Naive thymus-derived CD4-positive, alpha-beta T cell (primary cell): ENCODE measurements at regions not wholly inside any gene's neighbourhood (a gene's known extent, or its start where the extent isn't known, plus 50 kb on each side); places are given as distances from the start of the nearest gene placed in this dataset.
"Not testable (repeated sequence)": the region's sequence is repeated elsewhere in the genome, so short reads cannot be mapped to it uniquely, and the experiment has no call there.

Experiments used
- ATAC-seq: fragments of 150-1000 bp; cut with Tn5 transposase; 2 replicates; pipeline ENCODE4 v1.10.0; 2021; ENCODE audit warnings: mild to moderate bottlenecking, moderate library complexity
- CTCF ChIA-PET: fragments of 350-600 bp; sonication (Branson Sonifier 250); formaldehyde crosslinking; loops from one replicate; lab custom pipeline; 2021; ENCODE audit warnings: antibody characterized with exemption; lab: Charles Lee
- POLR2A ChIA-PET: fragments of 350-600 bp; sonication (Branson Sonifier 250); formaldehyde crosslinking; loops from one replicate; lab custom pipeline; 2021; ENCODE audit warnings: antibody characterized with exemption, inconsistent platforms; lab: Charles Lee
- DNase-seq, 9 donors: peaks; one replicate each; pipeline versions ENCODE4 v3.0.0 to v3.0.0-alpha.2; 2020 to 2022; ENCODE audit warnings: mixed read lengths in 1 of 9
- H3K27ac ChIP-seq: one replicate; pipeline ENCODE4 v1.7.0; 2013; ENCODE audit warnings: mild to moderate bottlenecking, low read depth, low read length, moderate library complexity
- H3K27me3 ChIP-seq, 2 donors: one replicate each; pipeline ENCODE4 v1.7.0; 2013; ENCODE audit warnings: low read length in 2 of 2, mild to moderate bottlenecking in 2 of 2, moderate library complexity in 2 of 2; ENCODE audit not compliant: control insufficient read depth in 2 of 2, insufficient read depth in 2 of 2
- H3K36me3 ChIP-seq, 3 experiments: 1 replicate in 2 of 3; 2 replicates in 1 of 3; pipeline ENCODE4 v1.7.0; 2013; ENCODE audit warnings: low read length in 3 of 3, mild to moderate bottlenecking in 3 of 3, moderate library complexity in 1 of 3; ENCODE audit not compliant: insufficient read depth in 3 of 3, control insufficient read depth in 2 of 3
- H3K4me1 ChIP-seq, 2 donors: one replicate each; pipeline ENCODE4 v1.7.0; 2013; ENCODE audit warnings: low read length in 2 of 2, mild to moderate bottlenecking in 2 of 2, moderate library complexity in 1 of 2; ENCODE audit not compliant: control insufficient read depth in 2 of 2, insufficient read depth in 2 of 2
- H3K4me3 ChIP-seq: 2 replicates; pipeline ENCODE4 v1.7.0; 2013; ENCODE audit warnings: mild to moderate bottlenecking, low read length
- H3K9me3 ChIP-seq, 3 experiments: 1 replicate in 2 of 3; 2 replicates in 1 of 3; pipeline ENCODE4 v1.7.0; 2013; ENCODE audit warnings: low read length in 3 of 3; ENCODE audit not compliant: control insufficient read depth in 2 of 3
- H3K27ac Mint-ChIP-seq, 9 donors: one replicate each; pipeline ENCODE4 v1.8.0; 2020 to 2022; ENCODE audit warnings: mixed read lengths in 9 of 9, mild to moderate bottlenecking in 8 of 9, moderate library complexity in 5 of 9, inconsistent platforms in 2 of 9
- H3K27me3 Mint-ChIP-seq, 5 donors: one replicate each; pipeline ENCODE4 v1.8.0; 2021 to 2022; ENCODE audit warnings: mixed read lengths in 5 of 5, mild to moderate bottlenecking in 1 of 5
- H3K36me3 Mint-ChIP-seq, 5 donors: one replicate each; pipeline ENCODE4 v1.8.0; 2020 to 2022; ENCODE audit warnings: mixed read lengths in 5 of 5, mild to moderate bottlenecking in 3 of 5, inconsistent platforms in 1 of 5
- H3K4me1 Mint-ChIP-seq, 7 donors: one replicate each; pipeline ENCODE4 v1.8.0; 2020 to 2022; ENCODE audit warnings: mixed read lengths in 7 of 7, mild to moderate bottlenecking in 3 of 7, inconsistent platforms in 1 of 7
- H3K4me3 Mint-ChIP-seq, 10 donors: one replicate each; pipeline ENCODE4 v1.8.0; 2020 to 2022; ENCODE audit warnings: mild to moderate bottlenecking in 10 of 10, mixed read lengths in 10 of 10, moderate library complexity in 6 of 10, inconsistent platforms in 2 of 10
- H3K9me3 Mint-ChIP-seq, 11 donors: one replicate each; pipeline ENCODE4 v1.8.0; 2020 to 2022; ENCODE audit warnings: mixed read lengths in 11 of 11, mild to moderate bottlenecking in 4 of 11, inconsistent platforms in 1 of 11, moderate library complexity in 1 of 11
- intact Hi-C, 2 donors: fragments of 100-400 bp; cut with micrococcal nuclease; formaldehyde crosslinking; loops; one replicate each; pipeline ENCODE4 v1.15.1; 2023

DNA sequence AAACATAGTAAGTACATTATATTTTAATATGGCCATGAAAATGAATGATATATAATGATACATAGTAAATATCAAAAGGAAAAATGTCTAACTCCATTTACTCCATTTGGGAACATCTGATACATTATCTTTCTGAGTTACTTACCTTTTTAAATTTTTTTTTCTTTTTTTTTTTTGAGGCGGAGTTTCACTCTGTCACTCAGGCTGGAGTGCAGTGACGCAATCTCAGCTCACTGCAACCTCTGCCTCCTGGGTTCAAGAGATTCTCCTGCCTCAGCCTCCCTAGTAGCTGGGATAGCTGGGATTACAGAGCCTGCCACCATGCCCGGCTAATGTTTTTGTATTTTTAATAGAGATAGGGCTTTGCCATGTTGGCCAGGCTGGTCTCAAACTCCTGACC lies 972.5 kb downstream of the TRAM1L1 start:
- H3K27me3 ChIP-seq, ATAC-seq, H3K4me3 Mint-ChIP-seq, H3K27ac Mint-ChIP-seq, H3K9me3 ChIP-seq, H3K36me3 Mint-ChIP-seq, H3K4me3 ChIP-seq, H3K4me1 Mint-ChIP-seq, CTCF ChIA-PET, DNase-seq, H3K27me3 Mint-ChIP-seq, H3K27ac ChIP-seq, H3K36me3 ChIP-seq, H3K4me1 ChIP-seq, POLR2A ChIA-PET, intact Hi-C loops: not testable (repeated sequence)
- H3K9me3 Mint-ChIP-seq = peaks cover 0 to 17% (median 0%) of the 10 kb centered on the region in 11 donors

DNA sequence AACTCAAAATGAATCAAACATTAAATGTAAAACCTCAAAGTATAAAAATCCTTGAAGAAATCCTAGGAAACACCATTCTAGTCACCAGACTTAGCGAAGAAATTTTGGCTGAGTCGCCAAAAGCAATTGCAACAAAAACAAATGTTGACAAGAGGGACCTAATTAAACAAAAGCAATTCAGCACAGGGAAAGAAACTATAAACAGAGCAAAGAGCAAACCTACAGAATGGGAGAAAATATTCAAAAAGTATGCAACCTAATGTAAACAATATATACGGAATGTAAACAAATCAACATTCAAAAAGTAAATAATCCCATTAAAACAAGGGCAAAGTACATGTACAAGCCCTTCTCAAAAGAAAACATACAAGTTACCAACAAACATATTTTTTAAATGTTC lies 974.7 kb downstream of the TRAM1L1 start:
- Histone ChIP-seq H3K27me3 (no peaks in the 10 kb centered on the region), H3K27ac (no peak overlapping the region), H3K4me1 (no peaks in the 10 kb centered on the region), H3K9me3 (no peaks in the 10 kb centered on the region), H3K36me3 (no peaks in the 10 kb centered on the region), H3K4me3 (no peak overlapping the region)
- H3K9me3 Mint-ChIP-seq = peaks cover 0 to 10% (median 0%) of the 10 kb centered on the region in 11 donors
- POLR2A ChIA-PET = no interaction called here
- no peak overlapping the region for H3K4me3 Mint-ChIP-seq
- DNase-seq = no peak
- intact Hi-C loops = no loop called here
- no peak overlapping the region for H3K27ac Mint-ChIP-seq
- CTCF ChIA-PET = no interaction called here
- no peaks in the 10 kb centered on the region for H3K36me3 Mint-ChIP-seq
- no peaks in the 10 kb centered on the region for H3K4me1 Mint-ChIP-seq
- H3K27me3 Mint-ChIP-seq = no peaks in the 10 kb centered on the region
- no peak for ATAC-seq

DNA sequence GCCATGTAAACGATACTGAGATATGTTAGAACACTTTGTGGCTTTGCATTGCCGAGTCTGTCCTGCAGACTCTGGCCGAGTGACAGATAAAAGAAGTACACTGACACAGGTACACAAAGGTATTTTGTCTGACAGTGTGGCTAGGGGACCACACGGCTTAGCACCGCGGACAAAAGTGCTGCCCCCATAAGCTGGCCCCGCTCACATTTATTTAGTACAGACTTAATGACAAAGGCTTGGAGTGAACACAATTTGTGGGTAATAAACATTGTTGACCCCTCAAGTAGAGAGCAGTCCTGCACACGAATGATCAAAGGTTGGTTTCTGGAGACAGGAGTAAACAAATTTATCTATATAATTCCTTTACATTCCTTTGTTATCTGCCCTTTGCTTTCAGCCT lies 976.8 kb downstream of the TRAM1L1 start:
- ATAC-seq (no peak), DNase-seq (no peak)
- Histone ChIP-seq H3K36me3 (no peaks in the 10 kb centered on the region), H3K27ac (no peak overlapping the region), H3K4me3 (no peak overlapping the region), H3K27me3 (no peaks in the 10 kb centered on the region), H3K4me1 (no peaks in the 10 kb centered on the region), H3K9me3 (no peaks in the 10 kb centered on the region)
- peaks cover 0 to 3% (median 0%) of the 10 kb centered on the region in 11 donors for H3K9me3 Mint-ChIP-seq
- POLR2A ChIA-PET = no interaction called here
- CTCF ChIA-PET = no interaction called here
- H3K4me3 Mint-ChIP-seq = no peak overlapping the region
- H3K36me3 Mint-ChIP-seq = no peaks in the 10 kb centered on the region
- no peak overlapping the region for H3K27ac Mint-ChIP-seq
- H3K4me1 Mint-ChIP-seq = no peaks in the 10 kb centered on the region
- H3K27me3 Mint-ChIP-seq = no peaks in the 10 kb centered on the region
- intact Hi-C loops = no loop called here

DNA sequence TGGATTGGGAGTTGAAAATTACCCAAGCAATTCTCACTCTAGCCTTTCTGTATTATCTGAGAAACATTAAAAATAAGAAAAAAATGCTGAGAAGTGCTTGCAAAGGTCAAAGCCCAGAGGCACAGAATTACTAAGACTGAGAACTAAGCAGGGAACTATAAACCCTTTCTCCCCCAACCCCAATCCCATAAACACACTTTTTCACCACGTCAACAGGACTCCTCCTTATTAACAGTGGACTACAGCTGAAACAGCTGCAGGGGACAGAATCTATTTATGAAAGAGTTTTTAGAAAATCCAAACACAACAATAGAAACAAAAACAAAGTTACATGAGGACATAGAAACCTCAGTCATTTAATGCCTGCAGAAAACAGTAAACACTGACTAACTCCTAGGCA lies 984.1 kb downstream of the TRAM1L1 start:
- intact Hi-C loops = no loop called here
- Mint-ChIP-seq H3K27me3 (no peaks in the 10 kb centered on the region), H3K4me1 (no peaks in the 10 kb centered on the region), H3K36me3 (peaks cover 0 to 7% (median 0%) of the 10 kb centered on the region in 5 donors), H3K9me3 (peaks cover 2 to 22% (median 9%) of the 10 kb centered on the region in 11 donors), H3K4me3 (no peak overlapping the region), H3K27ac (no peak overlapping the region)
- Histone ChIP-seq H3K36me3 (no peaks in the 10 kb centered on the region), H3K9me3 (no peaks in the 10 kb centered on the region), H3K27me3 (no peaks in the 10 kb centered on the region), H3K4me1 (no peaks in the 10 kb centered on the region), H3K4me3 (no peak overlapping the region), H3K27ac (no peak overlapping the region)
- CTCF ChIA-PET = no interaction called here
- DNase-seq (no peak), ATAC-seq (no peak)
- POLR2A ChIA-PET = no interaction called here

DNA sequence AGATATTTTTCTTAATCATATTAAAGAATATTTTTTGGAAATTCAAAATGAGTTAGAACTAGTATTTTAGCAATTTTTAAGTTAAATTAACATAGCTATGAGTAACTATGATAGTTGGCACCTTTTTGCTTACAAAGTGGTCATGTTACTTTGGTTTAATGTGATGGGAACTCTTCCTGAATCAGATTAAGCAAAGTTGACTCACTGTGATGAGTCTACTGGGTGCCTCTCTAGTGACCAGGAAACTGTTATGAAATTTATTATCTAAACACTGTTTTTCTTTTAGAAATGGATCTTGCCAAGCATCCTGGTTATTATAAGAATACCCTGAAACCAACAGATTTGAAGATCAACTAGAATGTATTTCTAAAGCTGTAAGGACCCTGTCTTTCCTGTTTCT lies 985.8 kb downstream of the TRAM1L1 start:
- CTCF ChIA-PET = no interaction called here
- no peak for ATAC-seq
- H3K9me3 Mint-ChIP-seq = peaks cover 2 to 24% (median 10%) of the 10 kb centered on the region in 11 donors

DNA sequence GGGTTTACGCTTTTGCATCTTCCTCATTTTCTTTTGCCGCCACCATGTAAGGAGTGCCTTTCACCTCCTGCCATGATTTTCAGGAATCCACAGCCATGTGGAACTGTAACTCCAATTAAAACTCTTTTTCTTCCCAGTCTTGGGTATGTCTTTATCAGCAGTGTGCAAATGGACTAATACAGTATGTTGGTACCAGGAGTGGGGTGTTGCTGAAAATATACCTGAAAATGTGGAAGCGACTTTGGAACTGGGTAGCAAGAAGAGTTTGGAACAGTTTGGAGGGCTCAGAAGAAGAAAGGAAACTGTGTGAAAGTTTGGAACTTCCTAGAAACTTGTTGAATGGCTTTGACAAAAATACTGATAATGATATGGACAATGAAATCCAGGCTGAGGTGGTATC lies 983.9 kb upstream of the NDST4 start:
- ATAC-seq, H3K27me3 ChIP-seq, H3K36me3 Mint-ChIP-seq, H3K4me3 Mint-ChIP-seq, H3K27me3 Mint-ChIP-seq, H3K4me3 ChIP-seq, intact Hi-C loops, H3K4me1 ChIP-seq, H3K27ac Mint-ChIP-seq, H3K9me3 ChIP-seq, H3K27ac ChIP-seq, H3K36me3 ChIP-seq, POLR2A ChIA-PET, CTCF ChIA-PET, H3K4me1 Mint-ChIP-seq, DNase-seq: not testable (repeated sequence)
- peaks cover 2 to 24% (median 8%) of the 10 kb centered on the region in 11 donors for H3K9me3 Mint-ChIP-seq

More for the DNA sequence above, 985.8 kb downstream of the TRAM1L1 start:
- intact Hi-C loops = no loop called here
- H3K36me3 Mint-ChIP-seq = peaks cover 0 to 7% (median 0%) of the 10 kb centered on the region in 5 donors
- no peaks in the 10 kb centered on the region for H3K4me1 ChIP-seq
- DNase-seq = no peak
- H3K27me3 Mint-ChIP-seq = no peaks in the 10 kb centered on the region
- H3K4me3 ChIP-seq = no peak overlapping the region
- H3K36me3 ChIP-seq = no peaks in the 10 kb centered on the region
- H3K4me1 Mint-ChIP-seq = no peaks in the 10 kb centered on the region
- POLR2A ChIA-PET = no interaction called here
- H3K27me3 ChIP-seq = no peaks in the 10 kb centered on the region
- no peak overlapping the region for H3K4me3 Mint-ChIP-seq
- H3K27ac Mint-ChIP-seq = no peak overlapping the region
- no peaks in the 10 kb centered on the region for H3K9me3 ChIP-seq
- H3K27ac ChIP-seq = no peak overlapping the region

DNA sequence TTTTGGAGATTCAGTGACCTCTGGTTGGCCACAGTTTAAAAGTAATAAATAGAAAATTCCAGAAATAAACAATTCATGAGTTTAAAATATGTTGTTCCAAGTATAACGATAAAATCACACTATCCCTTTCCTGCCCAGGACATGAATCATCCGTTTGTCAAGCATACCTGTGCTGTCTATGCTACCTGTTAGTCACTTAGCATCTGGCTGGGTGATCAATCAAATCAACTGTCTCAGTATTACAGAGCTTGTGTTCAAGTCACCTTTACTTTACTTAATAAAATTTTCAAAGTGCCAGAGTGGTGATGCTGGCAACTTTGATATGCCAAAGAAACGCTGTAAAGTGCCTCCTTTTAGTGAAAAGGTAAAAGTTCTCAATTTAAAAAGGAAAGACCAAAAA lies 979.5 kb upstream of the NDST4 start:
- POLR2A ChIA-PET = no interaction called here
- Histone ChIP-seq H3K27ac (no peak overlapping the region), H3K36me3 (no peaks in the 10 kb centered on the region), H3K4me3 (no peak overlapping the region), H3K9me3 (no peaks in the 10 kb centered on the region), H3K4me1 (no peaks in the 10 kb centered on the region), H3K27me3 (no peaks in the 10 kb centered on the region)
- Mint-ChIP-seq H3K36me3 (peaks cover 0 to 7% (median 0%) of the 10 kb centered on the region in 5 donors), H3K4me1 (no peaks in the 10 kb centered on the region), H3K9me3 (peaks cover 2 to 16% (median 8%) of the 10 kb centered on the region in 11 donors), H3K27me3 (no peaks in the 10 kb centered on the region), H3K27ac (no peak overlapping the region), H3K4me3 (no peak overlapping the region)
- CTCF ChIA-PET = no interaction called here
- DNase-seq (no peak), ATAC-seq (no peak)
- intact Hi-C loops = no loop called here
